SK-N-SH (cell line): ENCODE measurements at regions not wholly inside any gene's neighbourhood (a gene's known extent, or its start where the extent isn't known, plus 50 kb on each side); places are given as distances from the start of the nearest gene placed in this dataset.

Source experiments
- ELF1 ChIP-seq: IDR thresholded peaks from 2 replicates; pipeline ENCODE4 v1.4.0; 2012
- EP300 ChIP-seq, 2 experiments: IDR thresholded peaks; 2 replicates each; pipeline versions ENCODE4 v1.4.0 to v1.6.1; 2012; ENCODE audit warnings: borderline replicate concordance in 1 of 2, low read depth in 1 of 2, low read length in 1 of 2
- EZH2phosphoT487 ChIP-seq: fragments of 200-600 bp; sonication (generic); IDR thresholded peaks from 2 replicates; pipeline ENCODE4 v1.6.1; 2017; ENCODE audit warnings: low read depth, mixed run types, mild to moderate bottlenecking, antibody characterized with exemption, moderate library complexity, borderline replicate concordance
- NFIC ChIP-seq: IDR thresholded peaks from 2 replicates; pipeline ENCODE4 v1.4.0; 2012; ENCODE audit warnings: borderline replicate concordance
- SMC3 ChIP-seq: IDR thresholded peaks from 2 replicates; pipeline ENCODE4 v1.6.1; 2012; ENCODE audit warnings: low read depth, low read length, improper control_type of control experiment
- USF2 ChIP-seq: fragments of 150-350 bp; IDR thresholded peaks from 2 replicates; pipeline ENCODE4 v1.6.1; 2017; ENCODE audit warnings: antibody characterized with exemption, low read length, low read depth, borderline replicate concordance
- YY1 ChIP-seq: IDR thresholded peaks from 2 replicates; pipeline ENCODE4 v1.4.0; 2012; ENCODE audit warnings: low read depth, mild to moderate bottlenecking
- TF ChIP-seq, protein P1 (sequence below): fragments of 200-600 bp; sonication (generic); IDR thresholded peaks from 2 replicates; pipeline ENCODE4 v1.6.1; 2017; ENCODE audit warnings: antibody characterized with exemption, mild to moderate bottlenecking, moderate library complexity
- TF ChIP-seq, protein P2 (sequence below): fragments of 150-350 bp; IDR thresholded peaks from 2 replicates; pipeline ENCODE4 v1.6.1; 2016; ENCODE audit warnings: mild to moderate bottlenecking, low read depth, low read length
- TF ChIP-seq, protein P3 (sequence below): IDR thresholded peaks from 2 replicates; pipeline ENCODE4 v1.4.0; 2012; ENCODE audit warnings: low read depth

- TF ChIP-seq YY1 = no peak
- TF ChIP-seq, protein P1, sequence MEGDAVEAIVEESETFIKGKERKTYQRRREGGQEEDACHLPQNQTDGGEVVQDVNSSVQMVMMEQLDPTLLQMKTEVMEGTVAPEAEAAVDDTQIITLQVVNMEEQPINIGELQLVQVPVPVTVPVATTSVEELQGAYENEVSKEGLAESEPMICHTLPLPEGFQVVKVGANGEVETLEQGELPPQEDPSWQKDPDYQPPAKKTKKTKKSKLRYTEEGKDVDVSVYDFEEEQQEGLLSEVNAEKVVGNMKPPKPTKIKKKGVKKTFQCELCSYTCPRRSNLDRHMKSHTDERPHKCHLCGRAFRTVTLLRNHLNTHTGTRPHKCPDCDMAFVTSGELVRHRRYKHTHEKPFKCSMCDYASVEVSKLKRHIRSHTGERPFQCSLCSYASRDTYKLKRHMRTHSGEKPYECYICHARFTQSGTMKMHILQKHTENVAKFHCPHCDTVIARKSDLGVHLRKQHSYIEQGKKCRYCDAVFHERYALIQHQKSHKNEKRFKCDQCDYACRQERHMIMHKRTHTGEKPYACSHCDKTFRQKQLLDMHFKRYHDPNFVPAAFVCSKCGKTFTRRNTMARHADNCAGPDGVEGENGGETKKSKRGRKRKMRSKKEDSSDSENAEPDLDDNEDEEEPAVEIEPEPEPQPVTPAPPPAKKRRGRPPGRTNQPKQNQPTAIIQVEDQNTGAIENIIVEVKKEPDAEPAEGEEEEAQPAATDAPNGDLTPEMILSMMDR = no peak
- TF ChIP-seq, protein P2, sequence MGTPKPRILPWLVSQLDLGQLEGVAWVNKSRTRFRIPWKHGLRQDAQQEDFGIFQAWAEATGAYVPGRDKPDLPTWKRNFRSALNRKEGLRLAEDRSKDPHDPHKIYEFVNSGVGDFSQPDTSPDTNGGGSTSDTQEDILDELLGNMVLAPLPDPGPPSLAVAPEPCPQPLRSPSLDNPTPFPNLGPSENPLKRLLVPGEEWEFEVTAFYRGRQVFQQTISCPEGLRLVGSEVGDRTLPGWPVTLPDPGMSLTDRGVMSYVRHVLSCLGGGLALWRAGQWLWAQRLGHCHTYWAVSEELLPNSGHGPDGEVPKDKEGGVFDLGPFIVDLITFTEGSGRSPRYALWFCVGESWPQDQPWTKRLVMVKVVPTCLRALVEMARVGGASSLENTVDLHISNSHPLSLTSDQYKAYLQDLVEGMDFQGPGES = no peak
- no peak for TF ChIP-seq USF2
- TF ChIP-seq ELF1 = no peak
- TF ChIP-seq EZH2phosphoT487 = no peak
- no peak for TF ChIP-seq SMC3
- no peak for TF ChIP-seq NFIC
- TF ChIP-seq, protein P3, sequence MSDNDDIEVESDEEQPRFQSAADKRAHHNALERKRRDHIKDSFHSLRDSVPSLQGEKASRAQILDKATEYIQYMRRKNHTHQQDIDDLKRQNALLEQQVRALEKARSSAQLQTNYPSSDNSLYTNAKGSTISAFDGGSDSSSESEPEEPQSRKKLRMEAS = no peak
- no peak for TF ChIP-seq EP300 (IDR thresholded peaks at IDR 0.05; ENCODE audit: borderline replicate concordance in 1 of 2, low read depth in 1 of 2, low read length in 1 of 2)
These were observed 490.4 kb upstream of the ID2 start for GRCh38 chr2:8191427-8191826.
